ENCODE measurements at regions not wholly inside any gene's neighbourhood (a gene's known extent, or its start where the extent isn't known, plus 50 kb on each side); places are given as distances from the start of the nearest gene placed in this dataset.

DNA sequence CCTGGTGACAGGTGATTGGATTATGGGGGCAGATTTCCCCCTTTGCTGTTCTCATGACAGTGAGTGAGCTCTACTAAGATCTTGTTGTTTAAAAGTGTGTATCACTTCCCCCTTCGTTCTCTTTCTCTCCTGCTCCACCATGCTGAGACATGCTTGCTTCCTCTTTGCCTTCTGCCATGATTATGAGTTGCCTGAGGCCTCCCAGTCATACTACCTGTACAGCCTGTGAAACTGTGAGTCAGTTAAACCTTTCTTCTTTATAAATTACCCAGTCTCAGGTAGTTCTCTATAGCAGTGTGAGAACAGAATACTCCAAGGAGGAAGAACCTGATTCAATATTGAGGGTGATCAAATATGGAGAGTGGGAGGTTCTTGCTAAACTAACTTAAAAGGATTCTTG, 724.9 kb downstream of the DOK5 start:
- TF ChIP-seq CTCF (IDR thresholded peaks at IDR 0.05), result no peak
- no peak for TF ChIP-seq EZH2 (IDR thresholded peaks at IDR 0.05; ENCODE audit: borderline replicate concordance, insufficient read depth, low read depth, low read length, poor library complexity, severe bottlenecking)
